SU-DHL-6 (cell line): ENCODE measurements at regions not wholly inside any gene's neighbourhood (a gene's known extent, or its start where the extent isn't known, plus 50 kb on each side); places are given as distances from the start of the nearest gene placed in this dataset.

Source experiments
- H2AFZ ChIP-seq: fragments of 200-600 bp; sonication (generic); 2 replicates; pipeline ENCODE4 v1.6.1; 2014; ENCODE audit warnings: low read depth, mild to moderate bottlenecking, moderate library complexity, mixed read lengths, antibody characterized with exemption, low read length; ENCODE audit not compliant: severe bottlenecking
- H3F3A ChIP-seq: fragments of 200-600 bp; shearing (Covaris generic); 2 replicates; pipeline ENCODE4 v1.6.0; 2016; ENCODE audit warnings: antibody characterized with exemption, mild to moderate bottlenecking; ENCODE audit not compliant: insufficient read depth
- H3K27ac ChIP-seq: fragments of 200-600 bp; sonication (generic); 2 replicates; pipeline ENCODE4 v1.5.1; 2016; ENCODE audit warnings: low read depth, mild to moderate bottlenecking, low read length, moderate library complexity, mixed read lengths
- H3K27me3 ChIP-seq: fragments of 200-600 bp; sonication (generic), shearing (Covaris generic); 2 replicates; pipeline ENCODE4 v1.6.0; 2014; ENCODE audit warnings: mild to moderate bottlenecking, low read length
- H3K36me3 ChIP-seq: fragments of 200-600 bp; sonication (generic); 2 replicates; pipeline ENCODE4 v1.6.1; 2014; ENCODE audit warnings: mild to moderate bottlenecking, low read length, mixed read lengths
- H3K4me2 ChIP-seq: fragments of 300-600, 200-600 bp; shearing (Covaris generic), sonication (generic); 2 replicates; pipeline ENCODE4 v1.6.0; 2014; ENCODE audit warnings: low read length, low read depth, mild to moderate bottlenecking; ENCODE audit not compliant: poor library complexity, severe bottlenecking
- H3K4me3 ChIP-seq: fragments of 200-600 bp; sonication (generic); 2 replicates; pipeline ENCODE4 v1.5.1; 2014; ENCODE audit warnings: antibody characterized with exemption, low read length, mild to moderate bottlenecking, mixed read lengths; ENCODE audit not compliant: insufficient read depth, poor library complexity, severe bottlenecking
- H3K79me2 ChIP-seq: fragments of 200-600 bp; sonication (generic); 2 replicates; pipeline ENCODE4 v1.6.1; 2014; ENCODE audit warnings: mild to moderate bottlenecking, low read length, moderate library complexity; ENCODE audit not compliant: insufficient read depth
- H3K9ac ChIP-seq: fragments of 200-600 bp; sonication (generic); 2 replicates; pipeline ENCODE4 v1.7.0; 2014; ENCODE audit warnings: mild to moderate bottlenecking, low read length
- H3K9me2 ChIP-seq: fragments of 200-600 bp; sonication (generic); replicated peaks from 2 replicates; pipeline ENCODE4 v1.6.1; 2014; ENCODE audit warnings: low read length; ENCODE audit not compliant: insufficient read depth
- H3K9me3 ChIP-seq: fragments of 200-600 bp; sonication (generic); 2 replicates; pipeline ENCODE4 v1.6.1; 2014; ENCODE audit warnings: low read length, mixed read lengths; ENCODE audit not compliant: insufficient read depth
- H4K20me1 ChIP-seq: fragments of 200-600 bp; sonication (generic); 2 replicates; pipeline ENCODE4 v1.6.1; 2014; ENCODE audit warnings: low read depth, mild to moderate bottlenecking, antibody characterized with exemption, low read length, moderate library complexity, mixed read lengths
- EZH2phosphoT487 ChIP-seq: fragments of 200-600 bp; sonication (generic), shearing (Covaris generic); conservative IDR thresholded peaks from 2 replicates; pipeline ENCODE4 v1.6.1; 2018; ENCODE audit warnings: mild to moderate bottlenecking, antibody characterized with exemption, low read length, moderate library complexity, mixed read lengths
- TF ChIP-seq, protein P1 (sequence below): fragments of 200-600 bp; sonication (generic); IDR thresholded peaks from one replicate; pipeline ENCODE4 v1.5.1; 2017; ENCODE audit warnings: antibody characterized with exemption, mild to moderate bottlenecking, low read length, moderate library complexity; ENCODE audit not compliant: insufficient read depth, poor library complexity, severe bottlenecking

DNA sequence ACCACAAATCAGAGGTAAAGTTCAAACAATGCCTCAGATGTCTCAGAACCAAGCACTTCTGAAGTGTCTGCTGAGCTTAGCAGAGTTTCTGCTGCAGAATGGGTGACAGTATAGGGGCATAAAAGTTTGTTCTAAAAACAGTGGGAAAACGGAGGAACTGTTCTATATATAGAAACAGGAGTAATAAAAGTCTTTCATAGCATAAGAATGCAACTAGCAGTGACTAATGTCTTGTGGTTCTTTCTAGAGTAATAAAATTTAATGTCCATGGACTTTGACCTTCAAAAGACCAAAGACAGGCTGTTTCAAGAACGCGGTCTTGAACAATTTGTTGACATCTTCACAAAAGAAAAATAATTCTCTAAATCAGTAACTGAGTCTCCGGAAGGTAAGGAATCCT lies 107.5 kb upstream of the FAR2 start:
- Histone ChIP-seq H4K20me1 (no peaks in the 10 kb centered on the region), H3K9me3 (no peaks in the 10 kb centered on the region), H3K27ac (no peak overlapping the region), H3K9me2 (no peaks in the 10 kb centered on the region), H3K4me3 (no peak overlapping the region), H3K79me2 (no peaks in the 10 kb centered on the region), H3K36me3 (no peaks in the 10 kb centered on the region), H3K27me3 (no peaks in the 10 kb centered on the region), H2AFZ (no peak overlapping the region), H3K4me2 (no peak overlapping the region), H3F3A (no peaks in the 10 kb centered on the region), H3K9ac (no peak overlapping the region)
- TF ChIP-seq, protein P1, sequence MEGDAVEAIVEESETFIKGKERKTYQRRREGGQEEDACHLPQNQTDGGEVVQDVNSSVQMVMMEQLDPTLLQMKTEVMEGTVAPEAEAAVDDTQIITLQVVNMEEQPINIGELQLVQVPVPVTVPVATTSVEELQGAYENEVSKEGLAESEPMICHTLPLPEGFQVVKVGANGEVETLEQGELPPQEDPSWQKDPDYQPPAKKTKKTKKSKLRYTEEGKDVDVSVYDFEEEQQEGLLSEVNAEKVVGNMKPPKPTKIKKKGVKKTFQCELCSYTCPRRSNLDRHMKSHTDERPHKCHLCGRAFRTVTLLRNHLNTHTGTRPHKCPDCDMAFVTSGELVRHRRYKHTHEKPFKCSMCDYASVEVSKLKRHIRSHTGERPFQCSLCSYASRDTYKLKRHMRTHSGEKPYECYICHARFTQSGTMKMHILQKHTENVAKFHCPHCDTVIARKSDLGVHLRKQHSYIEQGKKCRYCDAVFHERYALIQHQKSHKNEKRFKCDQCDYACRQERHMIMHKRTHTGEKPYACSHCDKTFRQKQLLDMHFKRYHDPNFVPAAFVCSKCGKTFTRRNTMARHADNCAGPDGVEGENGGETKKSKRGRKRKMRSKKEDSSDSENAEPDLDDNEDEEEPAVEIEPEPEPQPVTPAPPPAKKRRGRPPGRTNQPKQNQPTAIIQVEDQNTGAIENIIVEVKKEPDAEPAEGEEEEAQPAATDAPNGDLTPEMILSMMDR: no peak
- no peak for TF ChIP-seq EZH2phosphoT487

DNA sequence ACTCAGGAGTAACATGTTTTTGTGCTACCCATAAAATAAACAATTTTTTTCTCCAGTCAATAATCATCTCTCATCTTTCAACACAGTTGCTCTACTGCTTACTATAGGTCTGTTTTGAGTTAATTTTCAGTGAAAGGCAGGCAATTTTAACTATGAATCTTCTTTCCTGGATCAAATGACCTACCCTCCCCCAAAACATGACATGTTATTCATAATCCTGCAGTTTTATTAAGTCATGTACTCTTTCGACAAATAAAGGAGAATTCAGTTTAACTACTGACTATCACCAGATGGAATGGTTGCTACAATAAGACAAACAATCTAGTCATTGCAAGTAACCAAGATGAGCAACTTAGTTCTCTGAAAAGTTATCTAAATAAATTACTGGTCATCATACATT lies 106.0 kb upstream of the FAR2 start:
- Histone ChIP-seq H3K4me2 (no peak overlapping the region), H3K9me2 (no peaks in the 10 kb centered on the region), H3F3A (no peaks in the 10 kb centered on the region), H3K79me2 (no peaks in the 10 kb centered on the region), H3K9ac (no peak overlapping the region), H4K20me1 (no peaks in the 10 kb centered on the region), H3K27ac (no peak overlapping the region), H3K4me3 (no peak overlapping the region), H2AFZ (no peak overlapping the region), H3K27me3 (no peaks in the 10 kb centered on the region), H3K36me3 (no peaks in the 10 kb centered on the region), H3K9me3 (no peaks in the 10 kb centered on the region)
- TF ChIP-seq, protein P1: no peak
- TF ChIP-seq EZH2phosphoT487: no peak

DNA sequence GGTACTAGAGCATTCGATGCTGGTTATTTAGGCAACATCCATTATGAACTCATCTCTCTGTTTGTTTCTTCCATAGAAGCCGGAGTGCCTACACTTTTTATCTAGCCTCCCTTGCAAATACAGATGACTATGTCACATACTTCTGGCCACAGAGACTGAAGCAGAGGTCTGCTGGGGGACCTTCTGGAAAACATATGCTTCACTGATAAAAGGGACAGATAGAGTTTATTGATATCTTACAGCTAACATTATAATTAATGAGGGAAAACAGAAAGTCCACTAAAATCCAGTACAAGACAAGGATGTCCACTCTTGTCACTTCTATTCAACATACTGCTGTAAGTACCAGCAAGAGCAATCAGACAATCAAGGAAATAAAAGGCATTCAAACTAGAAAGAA lies 104.3 kb upstream of the FAR2 start:
- no peaks in the 10 kb centered on the region for H3K36me3 ChIP-seq
- H3K4me2 ChIP-seq: no peak overlapping the region
- no peaks in the 10 kb centered on the region for H3F3A ChIP-seq
- no peak overlapping the region for H3K27ac ChIP-seq
- no peaks in the 10 kb centered on the region for H3K9me2 ChIP-seq
- no peaks in the 10 kb centered on the region for H3K27me3 ChIP-seq
- no peaks in the 10 kb centered on the region for H3K79me2 ChIP-seq
- H2AFZ ChIP-seq: no peak overlapping the region
- H3K4me3 ChIP-seq: no peak overlapping the region
- TF ChIP-seq EZH2phosphoT487: no peak
- TF ChIP-seq, protein P1: no peak
- no peaks in the 10 kb centered on the region for H3K9me3 ChIP-seq
- no peaks in the 10 kb centered on the region for H4K20me1 ChIP-seq
- no peak overlapping the region for H3K9ac ChIP-seq

DNA sequence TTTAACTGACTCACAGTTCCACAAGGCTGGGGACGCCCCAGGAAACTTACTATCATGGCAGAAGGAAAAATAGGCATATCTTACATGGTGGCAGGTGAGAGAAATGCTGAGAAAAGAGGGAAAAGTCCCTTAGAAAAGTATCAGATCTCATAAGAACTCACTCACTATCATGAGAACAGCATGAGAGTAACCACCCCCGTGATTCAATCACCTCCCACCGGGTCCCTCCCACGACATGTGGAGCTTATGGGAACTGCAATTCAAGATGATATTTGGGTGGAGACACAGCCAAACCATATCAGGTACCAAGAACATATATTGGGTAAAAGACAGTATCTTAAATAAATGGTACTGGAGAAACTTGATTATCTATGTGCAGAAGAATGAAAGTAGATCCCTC lies 100.3 kb upstream of the FAR2 start:
- TF ChIP-seq EZH2phosphoT487: no peak
- TF ChIP-seq, protein P1: no peak
- no peaks in the 10 kb centered on the region for H3K79me2 ChIP-seq
- H3K4me2 ChIP-seq: no peak overlapping the region
- H3K36me3 ChIP-seq: no peaks in the 10 kb centered on the region
- H3K4me3 ChIP-seq: no peak overlapping the region
- H3F3A ChIP-seq: no peaks in the 10 kb centered on the region
- no peaks in the 10 kb centered on the region for H3K27me3 ChIP-seq
- no peak overlapping the region for H3K27ac ChIP-seq
- no peaks in the 10 kb centered on the region for H3K9me3 ChIP-seq
- no peak overlapping the region for H2AFZ ChIP-seq
- no peaks in the 10 kb centered on the region for H4K20me1 ChIP-seq
- H3K9ac ChIP-seq: no peak overlapping the region
- H3K9me2 ChIP-seq: no peaks in the 10 kb centered on the region
